HEK293 (cell line): ENCODE measurements at regions not wholly inside any gene's neighbourhood (a gene's known extent, or its start where the extent isn't known, plus 50 kb on each side); places are given as distances from the start of the nearest gene placed in this dataset.

ENCODE experiments used
- CTCF ChIA-PET: fragments of 350-600 bp; formaldehyde crosslinking; extraction: SDS; loops from one replicate; lab custom pipeline; 2021; ENCODE audit warnings: antibody characterized with exemption; lab: Yijun Ruan, JAX
- POLR2A ChIA-PET: fragments of 300-600 bp; formaldehyde crosslinking; extraction: SDS; loops from one replicate; lab custom pipeline; 2020; ENCODE audit warnings: antibody characterized with exemption, inconsistent platforms; lab: Yijun Ruan, JAX
- H3K27ac ChIP-seq: fragments of 200-500 bp; sonication (Bioruptor generic); 2 replicates; pipeline ENCODE4 v1.5.1; 2014; ENCODE audit warnings: low read depth, low read length, control low read depth, inconsistent platforms; ENCODE audit errors: extremely low read depth
- H3K36me3 ChIP-seq, 2 experiments: fragments of 200-500 bp in 1 of 2; sonication (Bioruptor generic) in 1 of 2; 1 replicate in 1 of 2; 2 replicates in 1 of 2; pipeline ENCODE4 v1.5.1; 2014 to 2017; ENCODE audit warnings: inconsistent platforms in 2 of 2, low read length in 2 of 2; ENCODE audit not compliant: control insufficient read depth in 2 of 2, insufficient read depth in 1 of 2
- H3K4me1 ChIP-seq: fragments of 200-500 bp; sonication (Bioruptor generic); 2 replicates; pipeline ENCODE4 v1.5.1; 2014; ENCODE audit warnings: mild to moderate bottlenecking, low read length, inconsistent platforms; ENCODE audit not compliant: control insufficient read depth, insufficient read depth
- H3K4me3 ChIP-seq: 2 replicates; pipeline ENCODE4 v1.5.1; 2011; ENCODE audit warnings: low read depth, mild to moderate bottlenecking, control low read depth, low read length, moderate library complexity
- H3K9me3 ChIP-seq: fragments of 200-500 bp; sonication (Bioruptor generic); 2 replicates; pipeline ENCODE4 v1.5.1; 2014; ENCODE audit warnings: low read depth, low read length, inconsistent platforms; ENCODE audit not compliant: control insufficient read depth, insufficient read depth
- GFI1B ChIP-seq: fragments of 450-650 bp; formaldehyde crosslinking; IDR thresholded peaks from 2 replicates; pipeline ENCODE4 v1.5.1; 2016; ENCODE audit warnings: missing biosample characterization, missing genetic modification characterization
- GLI2 ChIP-seq: fragments of 450-650 bp; formaldehyde crosslinking; IDR thresholded peaks from 2 replicates; pipeline ENCODE4; 2017; ENCODE audit warnings: missing biosample characterization, missing genetic modification characterization, low read depth, borderline replicate concordance
- GLIS1 ChIP-seq: fragments of 450-650 bp; formaldehyde crosslinking; IDR thresholded peaks from 2 replicates; pipeline ENCODE4 v1.5.1; 2016; ENCODE audit warnings: missing biosample characterization, missing genetic modification characterization
- KLF1 ChIP-seq: fragments of 450-650 bp; formaldehyde crosslinking; IDR thresholded peaks from 2 replicates; pipeline ENCODE4 v1.5.1; 2016; ENCODE audit warnings: missing biosample characterization, missing genetic modification characterization
- KLF10 ChIP-seq: fragments of 450-650 bp; IDR thresholded peaks from 2 replicates; pipeline ENCODE4 v1.5.1; 2018; ENCODE audit warnings: missing biosample characterization, mild to moderate bottlenecking, missing genetic modification characterization
- RBAK ChIP-seq: fragments of 450-650 bp; formaldehyde crosslinking; IDR thresholded peaks from 2 replicates; pipeline ENCODE4 v1.5.1; 2016; ENCODE audit warnings: missing biosample characterization, missing genetic modification characterization
- REST ChIP-seq: fragments of 450-650 bp; formaldehyde crosslinking; IDR thresholded peaks from 2 replicates; pipeline ENCODE4 v1.5.1; 2016; ENCODE audit warnings: missing biosample characterization, missing genetic modification characterization
- ZBTB17 ChIP-seq: fragments of 450-650 bp; formaldehyde crosslinking; IDR thresholded peaks from 2 replicates; pipeline ENCODE4 v1.5.1; 2016; ENCODE audit warnings: missing biosample characterization, missing genetic modification characterization
- ZNF174 ChIP-seq: fragments of 450-650 bp; formaldehyde crosslinking; IDR thresholded peaks from 2 replicates; pipeline ENCODE4 v1.5.0; 2017; ENCODE audit warnings: missing biosample characterization, mild to moderate bottlenecking, missing genetic modification characterization
- ZNF184 ChIP-seq: fragments of 450-650 bp; IDR thresholded peaks from 2 replicates; pipeline ENCODE4 v1.5.1; 2018; ENCODE audit warnings: missing biosample characterization, mild to moderate bottlenecking, missing genetic modification characterization
- ZNF292 ChIP-seq: fragments of 450-650 bp; formaldehyde crosslinking; IDR thresholded peaks from 2 replicates; pipeline ENCODE4 v1.5.1; 2016; ENCODE audit warnings: low read depth, missing biosample characterization, missing genetic modification characterization, borderline replicate concordance
- ZNF341 ChIP-seq: fragments of 450-650 bp; formaldehyde crosslinking; IDR thresholded peaks from 2 replicates; pipeline ENCODE4; 2016; ENCODE audit warnings: low read depth, missing biosample characterization, missing genetic modification characterization
- ZNF354C ChIP-seq: fragments of 450-650 bp; formaldehyde crosslinking; IDR thresholded peaks from 2 replicates; pipeline ENCODE4 v1.5.1; 2016; ENCODE audit warnings: missing biosample characterization, missing genetic modification characterization, low read depth, borderline replicate concordance
- ZNF366 ChIP-seq: fragments of 450-650 bp; formaldehyde crosslinking; conservative IDR thresholded peaks from 2 replicates; pipeline ENCODE4 v1.5.1; 2016; ENCODE audit warnings: missing biosample characterization, missing genetic modification characterization
- ZNF513 ChIP-seq: fragments of 450-650 bp; IDR thresholded peaks from 2 replicates; pipeline ENCODE4 v1.5.1; 2018; ENCODE audit warnings: missing biosample characterization, missing genetic modification characterization
- ZNF514 ChIP-seq: fragments of 450-650 bp; formaldehyde crosslinking; IDR thresholded peaks from 2 replicates; pipeline ENCODE4 v1.5.1; 2016; ENCODE audit warnings: missing biosample characterization, missing genetic modification characterization
- ZNF529 ChIP-seq: fragments of 450-650 bp; formaldehyde crosslinking; IDR thresholded peaks from 2 replicates; pipeline ENCODE4 v1.5.1; 2017; ENCODE audit warnings: missing genetic modification characterization, missing biosample characterization; ENCODE audit not compliant: insufficient replicate concordance
- ZNF558 ChIP-seq: fragments of 450-650 bp; formaldehyde crosslinking; IDR thresholded peaks from 2 replicates; pipeline ENCODE4 v1.5.1; 2016; ENCODE audit warnings: missing biosample characterization, missing genetic modification characterization
- ZNF629 ChIP-seq: fragments of 450-650 bp; formaldehyde crosslinking; IDR thresholded peaks from 2 replicates; pipeline ENCODE4 v1.5.1; 2017; ENCODE audit warnings: missing biosample characterization, missing genetic modification characterization
- ZNF76 ChIP-seq: fragments of 450-650 bp; formaldehyde crosslinking; IDR thresholded peaks from 2 replicates; pipeline ENCODE4; 2016; ENCODE audit warnings: low read depth, missing biosample characterization, missing genetic modification characterization, borderline replicate concordance
- ZNF776 ChIP-seq: fragments of 450-650 bp; formaldehyde crosslinking; IDR thresholded peaks from 2 replicates; pipeline ENCODE4 v1.5.0; 2017; ENCODE audit warnings: missing biosample characterization, missing genetic modification characterization, borderline replicate concordance
- TF ChIP-seq, protein P1 (sequence below): fragments of 450-650 bp; formaldehyde crosslinking; IDR thresholded peaks from 2 replicates; pipeline ENCODE4 v1.5.1; 2016; ENCODE audit warnings: missing biosample characterization, missing genetic modification characterization, borderline replicate concordance
- TF ChIP-seq, protein P2 (sequence below): fragments of 450-650 bp; formaldehyde crosslinking; IDR thresholded peaks from 2 replicates; pipeline ENCODE4 v1.5.1; 2017; ENCODE audit warnings: missing biosample characterization, missing genetic modification characterization

DNA sequence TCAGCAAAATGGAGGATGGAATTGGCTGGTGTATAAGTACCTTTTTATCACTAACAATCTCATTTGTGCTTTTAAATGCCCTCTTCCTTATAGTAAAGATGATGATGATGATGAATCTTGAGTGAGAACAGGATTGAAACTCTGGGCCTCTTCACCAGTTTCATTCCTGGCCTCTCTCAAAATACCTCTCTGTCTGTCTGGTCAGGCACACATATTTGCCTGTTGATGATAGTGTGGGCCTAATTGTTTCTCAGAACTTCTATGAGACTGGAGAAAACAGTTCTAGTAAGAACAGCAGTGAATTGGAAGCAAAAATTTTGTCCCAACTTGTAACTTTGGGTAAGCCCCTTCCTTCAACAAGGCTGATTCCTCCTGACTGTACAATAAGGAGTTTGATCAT lies 94.4 kb upstream of the RGS4 start:
- ChIA-PET POLR2A (no interaction called here), CTCF (interaction anchor here (0.6 to 2.6 kb wide), 5 partner anchors 13 to 111 kb away, joined by 3 to 7 read pairs (median 3); no protein-coding TSS in a partner anchor)
- Histone ChIP-seq H3K9me3 (no peaks in the 10 kb centered on the region), H3K4me3 (no peak overlapping the region), H3K4me1 (no peaks in the 10 kb centered on the region), H3K36me3 (no peaks in the 10 kb centered on the region), H3K27ac (no peak overlapping the region)
- TF ChIP-seq, protein P1, sequence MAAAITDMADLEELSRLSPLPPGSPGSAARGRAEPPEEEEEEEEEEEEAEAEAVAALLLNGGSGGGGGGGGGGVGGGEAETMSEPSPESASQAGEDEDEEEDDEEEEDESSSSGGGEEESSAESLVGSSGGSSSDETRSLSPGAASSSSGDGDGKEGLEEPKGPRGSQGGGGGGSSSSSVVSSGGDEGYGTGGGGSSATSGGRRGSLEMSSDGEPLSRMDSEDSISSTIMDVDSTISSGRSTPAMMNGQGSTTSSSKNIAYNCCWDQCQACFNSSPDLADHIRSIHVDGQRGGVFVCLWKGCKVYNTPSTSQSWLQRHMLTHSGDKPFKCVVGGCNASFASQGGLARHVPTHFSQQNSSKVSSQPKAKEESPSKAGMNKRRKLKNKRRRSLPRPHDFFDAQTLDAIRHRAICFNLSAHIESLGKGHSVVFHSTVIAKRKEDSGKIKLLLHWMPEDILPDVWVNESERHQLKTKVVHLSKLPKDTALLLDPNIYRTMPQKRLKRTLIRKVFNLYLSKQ (tag by site-specific recombination), result no peak
- TF ChIP-seq ZNF184 (tag by site-specific recombination) (no peak), GFI1B (tag by site-specific recombination) (no peak)

GRCh38 chr1:162973381-162973795 lies 95.8 kb upstream of the RGS4 start:
- POLR2A ChIA-PET, result no interaction called here
- no peaks in the 10 kb centered on the region for H3K36me3 ChIP-seq
- TF ChIP-seq ZBTB17 (tag by site-specific recombination) (no peak), ZNF341 (tag by site-specific recombination) (no peak), KLF10 (tag by site-specific recombination) (no peak), ZNF366 (tag by site-specific recombination) (no peak), REST (no peak), ZNF514 (tag by site-specific recombination) (no peak)
- H3K9me3 ChIP-seq, result no peaks in the 10 kb centered on the region
- CTCF ChIA-PET, result interaction anchor here (0.7 to 1.6 kb wide), 4 partner anchors 13 to 343 kb away, joined by 3 to 4 read pairs (median 3); no protein-coding TSS in a partner anchor
- H3K4me1 ChIP-seq, result no peaks in the 10 kb centered on the region
- no peak overlapping the region for H3K4me3 ChIP-seq
- no peak overlapping the region for H3K27ac ChIP-seq

- CTCF ChIA-PET, result no interaction called here
- Histone ChIP-seq H3K27ac (no peak overlapping the region), H3K36me3 (no peaks in the 10 kb centered on the region), H3K4me3 (no peak overlapping the region), H3K4me1 (no peaks in the 10 kb centered on the region), H3K9me3 (no peaks in the 10 kb centered on the region)
- TF ChIP-seq ZNF341 (tag by site-specific recombination) (no peak), ZNF354C (no peak), GLIS1 (tag by site-specific recombination) (no peak), ZNF76 (tag by site-specific recombination) (no peak), ZNF529 (no peak), RBAK (tag by site-specific recombination) (no peak), GLI2 (no peak), ZNF629 (no peak), ZNF776 (tag by site-specific recombination) (no peak), KLF1 (no peak), ZNF292 (no peak), ZNF174 (no peak), ZNF558 (tag by site-specific recombination) (no peak), ZNF513 (no peak)
- TF ChIP-seq, protein P2, sequence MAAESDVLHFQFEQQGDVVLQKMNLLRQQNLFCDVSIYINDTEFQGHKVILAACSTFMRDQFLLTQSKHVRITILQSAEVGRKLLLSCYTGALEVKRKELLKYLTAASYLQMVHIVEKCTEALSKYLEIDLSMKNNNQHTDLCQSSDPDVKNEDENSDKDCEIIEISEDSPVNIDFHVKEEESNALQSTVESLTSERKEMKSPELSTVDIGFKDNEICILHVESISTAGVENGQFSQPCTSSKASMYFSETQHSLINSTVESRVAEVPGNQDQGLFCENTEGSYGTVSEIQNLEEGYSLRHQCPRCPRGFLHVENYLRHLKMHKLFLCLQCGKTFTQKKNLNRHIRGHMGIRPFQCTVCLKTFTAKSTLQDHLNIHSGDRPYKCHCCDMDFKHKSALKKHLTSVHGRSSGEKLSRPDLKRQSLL (tag by site-specific recombination), result no peak
- POLR2A ChIA-PET, result no interaction called here
Measured at GRCh38 chr1:162972773-162973172, 96.4 kb upstream of the RGS4 start.
